ENCODE measurements at regions not wholly inside any gene's neighbourhood (a gene's known extent, or its start where the extent isn't known, plus 50 kb on each side); places are given as distances from the start of the nearest gene placed in this dataset.
A peak's percentile ranks its signal among the peaks of the same experiment; 100 is the strongest.

DNA sequence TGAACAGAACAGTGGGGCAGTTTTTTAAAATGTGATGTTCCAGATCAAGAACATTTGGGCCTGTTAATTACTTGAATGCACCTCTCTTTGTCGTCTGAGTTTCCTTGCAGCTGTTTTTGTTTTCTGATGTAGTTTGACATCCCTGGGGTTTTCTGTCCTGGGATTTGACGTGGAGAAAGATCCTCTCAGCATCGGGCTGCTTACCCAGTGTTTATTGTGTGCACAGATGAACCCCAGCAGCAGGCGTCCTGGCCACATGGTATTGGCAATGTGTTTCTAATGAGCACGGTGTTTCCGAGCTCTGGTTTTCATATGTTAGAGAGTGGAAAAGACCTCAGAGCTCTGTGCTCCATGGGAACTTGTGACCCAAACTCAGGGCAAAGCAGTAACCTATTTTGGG lies 191.1 kb upstream of the IRX3 start:
- Histone ChIP-seq H3K27me3 (ENCODE audit: control insufficient read depth, insufficient read depth, low read length) (no peaks in the 10 kb centered on the region), H3K4me1 (ENCODE audit: control insufficient read depth, insufficient read depth, low read length) (no peaks in the 10 kb centered on the region), H3K9me3 (ENCODE audit: control insufficient read depth, insufficient read depth, low read length) (no peaks in the 10 kb centered on the region), H3K27ac (ENCODE audit: low read depth, low read length) (no peak overlapping the region), H3K36me3 (ENCODE audit: control insufficient read depth, insufficient read depth, low read length) (no peaks in the 10 kb centered on the region), H3K4me3 (ENCODE audit: low read depth, low read length) (no peak overlapping the region)
- DNase-seq (ENCODE audit: low read depth in 4 of 6, low spot score in 6 of 6) = peak in 2 of 6 donors; percentile 28 to 36
- 43% methylated on average over 6 of the region's 6 CpGs for WGBS (ENCODE audit: insufficient coverage)

DNA sequence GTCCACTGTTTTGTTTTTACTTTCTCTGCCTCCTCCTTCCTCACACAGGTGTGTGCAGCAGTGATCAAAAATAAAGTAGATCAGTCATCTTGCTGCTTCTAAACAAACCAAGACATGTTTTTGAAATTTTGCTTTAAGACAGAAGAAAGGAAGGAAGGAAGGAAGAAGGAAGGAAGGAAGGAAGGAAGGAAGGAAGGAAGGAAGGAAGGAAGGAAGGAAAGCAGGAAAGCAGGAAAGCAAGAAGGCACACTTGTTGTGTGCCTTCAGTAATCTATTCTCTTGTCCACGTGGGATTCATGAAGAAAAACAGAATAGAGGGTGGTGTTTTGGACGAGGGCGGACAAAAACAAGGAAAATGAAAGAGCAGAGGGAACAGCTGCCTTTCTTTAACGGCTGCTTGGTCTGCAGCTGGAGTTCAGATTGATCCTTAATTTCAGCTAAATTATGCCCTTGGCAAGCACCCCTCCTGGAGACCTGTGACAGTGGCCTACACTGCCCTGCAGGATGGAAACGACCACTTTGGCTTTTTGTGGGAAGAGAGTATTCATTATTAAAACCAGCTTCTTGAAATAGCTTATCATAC lies 188.5 kb upstream of the IRX3 start:
- H3K4me3 ChIP-seq (ENCODE audit: low read depth, low read length) = no peak overlapping the region
- H3K36me3 ChIP-seq (ENCODE audit: control insufficient read depth, insufficient read depth, low read length) = no peaks in the 10 kb centered on the region
- no peaks in the 10 kb centered on the region for H3K9me3 ChIP-seq (ENCODE audit: control insufficient read depth, insufficient read depth, low read length)
- 44% methylated on average over 4 of the region's 5 CpGs for WGBS (ENCODE audit: insufficient coverage)
- DNase-seq (ENCODE audit: low read depth in 4 of 6, low spot score in 6 of 6) = no peak
- peaks cover 2% of the 10 kb centered on the region for H3K27me3 ChIP-seq (ENCODE audit: control insufficient read depth, insufficient read depth, low read length)
- no peak overlapping the region for H3K27ac ChIP-seq (ENCODE audit: low read depth, low read length)
- H3K4me1 ChIP-seq (ENCODE audit: control insufficient read depth, insufficient read depth, low read length) = no peaks in the 10 kb centered on the region

DNA sequence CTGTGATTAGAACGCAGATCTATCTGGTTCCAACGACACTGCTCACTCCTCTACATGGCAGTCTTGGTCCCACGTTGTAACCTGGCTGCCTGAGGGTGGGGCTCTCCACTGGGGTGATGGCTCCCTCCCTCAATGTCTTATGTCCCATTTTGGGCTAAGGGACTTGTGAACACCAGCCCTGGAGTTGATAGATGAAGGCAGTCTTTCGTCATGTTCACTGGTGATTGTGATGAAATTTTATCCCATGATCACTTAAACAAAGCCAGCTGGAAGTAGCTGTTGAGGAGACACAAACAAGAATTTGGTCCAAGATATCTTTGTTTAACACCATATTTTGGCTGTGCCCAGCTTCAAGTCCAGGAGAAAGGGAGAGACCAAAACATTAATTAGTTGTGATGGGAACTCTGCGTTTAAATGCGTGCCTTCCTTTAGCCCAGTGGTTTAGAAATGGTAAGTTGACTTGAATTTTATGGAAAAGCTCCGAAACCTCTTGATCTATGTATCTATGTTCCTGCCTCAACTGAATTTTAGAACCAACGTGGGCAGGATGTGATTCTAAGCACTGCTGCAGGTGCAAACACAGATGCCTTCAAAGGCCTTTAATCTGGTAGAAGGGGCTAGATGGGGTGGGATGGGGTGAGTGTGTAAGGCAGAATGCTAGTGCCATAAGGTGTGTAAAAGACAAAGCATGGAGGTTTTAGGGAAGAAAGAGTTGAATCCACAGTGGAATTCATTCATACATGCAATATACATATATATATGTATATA lies 186.8 kb upstream of the IRX3 start:
- DNase-seq (ENCODE audit: low read depth in 4 of 6, low spot score in 6 of 6) = no peak
- Histone ChIP-seq H3K4me1 (ENCODE audit: control insufficient read depth, insufficient read depth, low read length) (no peaks in the 10 kb centered on the region), H3K27me3 (ENCODE audit: control insufficient read depth, insufficient read depth, low read length) (peaks cover 2% of the 10 kb centered on the region), H3K36me3 (ENCODE audit: control insufficient read depth, insufficient read depth, low read length) (no peaks in the 10 kb centered on the region), H3K9me3 (ENCODE audit: control insufficient read depth, insufficient read depth, low read length) (no peaks in the 10 kb centered on the region), H3K4me3 (ENCODE audit: low read depth, low read length) (no peak overlapping the region), H3K27ac (ENCODE audit: low read depth, low read length) (no peak overlapping the region)
- 67% methylated on average over 3 of the region's 8 CpGs for WGBS (ENCODE audit: insufficient coverage)

GRCh38 chr16:54467398-54467797 lies 180.8 kb upstream of the IRX3 start:
- Histone ChIP-seq H3K4me1 (ENCODE audit: control insufficient read depth, insufficient read depth, low read length) (no peaks in the 10 kb centered on the region), H3K9me3 (ENCODE audit: control insufficient read depth, insufficient read depth, low read length) (peaks cover 4% of the 10 kb centered on the region)
- WGBS (ENCODE audit: insufficient coverage) = 80% methylated on average over 1 of the region's 2 CpGs

GRCh38 chr16:54466233-54466632 lies 179.6 kb upstream of the IRX3 start:
- H3K4me3 ChIP-seq (ENCODE audit: low read depth, low read length) = no peak overlapping the region
- H3K27ac ChIP-seq (ENCODE audit: low read depth, low read length) = no peak overlapping the region
- no peaks in the 10 kb centered on the region for H3K36me3 ChIP-seq (ENCODE audit: control insufficient read depth, insufficient read depth, low read length)
- H3K27me3 ChIP-seq (ENCODE audit: control insufficient read depth, insufficient read depth, low read length) = peaks cover 2% of the 10 kb centered on the region
- H3K4me1 ChIP-seq (ENCODE audit: control insufficient read depth, insufficient read depth, low read length) = no peaks in the 10 kb centered on the region
- DNase-seq (ENCODE audit: low read depth in 4 of 6, low spot score in 6 of 6) = no peak
- peaks cover 4% of the 10 kb centered on the region for H3K9me3 ChIP-seq (ENCODE audit: control insufficient read depth, insufficient read depth, low read length)
- WGBS (ENCODE audit: insufficient coverage) = 92% methylated on average over 2 of the region's 3 CpGs

More at GRCh38 chr16:54467398-54467797, 180.8 kb upstream of the IRX3 start:
- no peak overlapping the region for H3K4me3 ChIP-seq (ENCODE audit: low read depth, low read length)
- peaks cover 2% of the 10 kb centered on the region for H3K27me3 ChIP-seq (ENCODE audit: control insufficient read depth, insufficient read depth, low read length)
- DNase-seq (ENCODE audit: low read depth in 4 of 6, low spot score in 6 of 6) = no peak
- H3K36me3 ChIP-seq (ENCODE audit: control insufficient read depth, insufficient read depth, low read length) = no peaks in the 10 kb centered on the region
- H3K27ac ChIP-seq (ENCODE audit: low read depth, low read length) = no peak overlapping the region

GRCh38 chr16:54465063-54465462 lies 178.5 kb upstream of the IRX3 start:
- Histone ChIP-seq H3K27ac (ENCODE audit: low read depth, low read length) (no peak overlapping the region), H3K36me3 (ENCODE audit: control insufficient read depth, insufficient read depth, low read length) (no peaks in the 10 kb centered on the region), H3K27me3 (ENCODE audit: control insufficient read depth, insufficient read depth, low read length) (no peaks in the 10 kb centered on the region), H3K9me3 (ENCODE audit: control insufficient read depth, insufficient read depth, low read length) (peaks cover 4% of the 10 kb centered on the region), H3K4me1 (ENCODE audit: control insufficient read depth, insufficient read depth, low read length) (peaks cover 3% of the 10 kb centered on the region), H3K4me3 (ENCODE audit: low read depth, low read length) (no peak overlapping the region)
- no peak for DNase-seq (ENCODE audit: low read depth in 4 of 6, low spot score in 6 of 6)
- WGBS (ENCODE audit: insufficient coverage) = 90% methylated on average over 2 of the region's 4 CpGs

GRCh38 chr16:54462771-54463170 lies 176.2 kb upstream of the IRX3 start:
- WGBS (ENCODE audit: insufficient coverage) = no CpG with 5 or more reads among the region's 2 CpGs
- H3K36me3 ChIP-seq (ENCODE audit: control insufficient read depth, insufficient read depth, low read length) = no peaks in the 10 kb centered on the region
- no peak for DNase-seq (ENCODE audit: low read depth in 4 of 6, low spot score in 6 of 6)
- no peak overlapping the region for H3K27ac ChIP-seq (ENCODE audit: low read depth, low read length)
- H3K9me3 ChIP-seq (ENCODE audit: control insufficient read depth, insufficient read depth, low read length) = peaks cover 4% of the 10 kb centered on the region
- H3K4me3 ChIP-seq (ENCODE audit: low read depth, low read length) = no peak overlapping the region
- H3K4me1 ChIP-seq (ENCODE audit: control insufficient read depth, insufficient read depth, low read length) = peaks cover 3% of the 10 kb centered on the region
- H3K27me3 ChIP-seq (ENCODE audit: control insufficient read depth, insufficient read depth, low read length) = no peaks in the 10 kb centered on the region

GRCh38 chr16:54462151-54462651 lies 175.6 kb upstream of the IRX3 start:
- Histone ChIP-seq H3K4me1 (ENCODE audit: control insufficient read depth, insufficient read depth, low read length) (peaks cover 3% of the 10 kb centered on the region), H3K4me3 (ENCODE audit: low read depth, low read length) (no peak overlapping the region), H3K9me3 (ENCODE audit: control insufficient read depth, insufficient read depth, low read length) (peaks cover 4% of the 10 kb centered on the region), H3K36me3 (ENCODE audit: control insufficient read depth, insufficient read depth, low read length) (no peaks in the 10 kb centered on the region), H3K27ac (ENCODE audit: low read depth, low read length) (no peak overlapping the region), H3K27me3 (ENCODE audit: control insufficient read depth, insufficient read depth, low read length) (peaks cover 3% of the 10 kb centered on the region)
- 67% methylated on average over 1 of the region's 2 CpGs for WGBS (ENCODE audit: insufficient coverage)
- DNase-seq (ENCODE audit: low read depth in 4 of 6, low spot score in 6 of 6) = no peak

DNA sequence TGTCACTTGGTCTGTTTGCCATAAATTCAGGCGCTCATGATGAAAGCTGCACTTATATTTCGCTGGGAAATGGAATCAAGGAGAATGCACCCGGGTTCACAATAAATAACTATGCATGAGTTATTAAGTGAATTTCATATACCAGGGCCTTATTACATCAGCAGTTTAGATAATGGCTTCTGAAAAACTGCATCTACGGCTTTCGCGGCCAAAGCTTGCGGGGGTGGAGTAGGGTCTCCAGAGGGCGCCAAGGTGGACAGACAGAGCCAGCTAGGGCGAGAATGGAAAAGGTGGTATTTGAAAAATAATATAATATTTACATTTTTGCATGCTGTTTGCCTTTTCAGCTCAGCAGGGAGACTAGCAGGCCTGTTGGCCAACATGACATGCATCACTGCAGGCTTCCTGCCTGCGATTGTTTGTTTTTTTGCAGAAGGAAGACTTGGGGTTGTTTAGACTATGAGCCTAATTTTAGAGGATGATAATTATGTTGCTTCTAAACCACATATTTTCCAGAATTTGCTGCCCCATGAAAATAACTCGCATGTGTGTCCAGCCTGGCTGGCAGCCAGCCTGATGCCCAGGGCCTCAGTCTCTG lies 173.8 kb upstream of the IRX3 start:
- DNase-seq (ENCODE audit: low read depth in 4 of 6, low spot score in 6 of 6) = peak in 1 of 6 donors; percentile 20
- Histone ChIP-seq H3K4me3 (ENCODE audit: low read depth, low read length) (no peak overlapping the region), H3K9me3 (ENCODE audit: control insufficient read depth, insufficient read depth, low read length) (peaks cover 4% of the 10 kb centered on the region), H3K4me1 (ENCODE audit: control insufficient read depth, insufficient read depth, low read length) (peaks cover 3% of the 10 kb centered on the region), H3K27ac (ENCODE audit: low read depth, low read length) (no peak overlapping the region), H3K27me3 (ENCODE audit: control insufficient read depth, insufficient read depth, low read length) (peaks cover 8% of the 10 kb centered on the region), H3K36me3 (ENCODE audit: control insufficient read depth, insufficient read depth, low read length) (no peaks in the 10 kb centered on the region)
- WGBS (ENCODE audit: insufficient coverage) = no CpG with 5 or more reads among the region's 11 CpGs

Measured in spinal cord (tissue), 9 donors.